Karpas-422 (cell line): ENCODE measurements at regions not wholly inside any gene's neighbourhood (a gene's known extent, or its start where the extent isn't known, plus 50 kb on each side); places are given as distances from the start of the nearest gene placed in this dataset.

Source experiments
- DNase-seq: peaks from one replicate; pipeline ENCODE4 v3.0.0-alpha.2; 2015
- H2AFZ ChIP-seq: fragments of 200-600 bp; sonication (generic); 2 replicates; pipeline ENCODE4 v1.6.1; 2014; ENCODE audit warnings: antibody characterized with exemption, low read length, mixed read lengths
- H3K27ac ChIP-seq: fragments of 200-600 bp; sonication (generic); 2 replicates; pipeline ENCODE4 v1.5.1; 2014; ENCODE audit warnings: mild to moderate bottlenecking, low read length, moderate library complexity
- H3K27me3 ChIP-seq: fragments of 200-600 bp; sonication (generic); 2 replicates; pipeline ENCODE4 v1.6.1; 2014; ENCODE audit warnings: low read length, mixed read lengths
- H3K36me3 ChIP-seq: fragments of 200-600 bp; sonication (generic); 2 replicates; pipeline ENCODE4 v1.6.1; 2014; ENCODE audit warnings: low read length, mixed read lengths; ENCODE audit not compliant: insufficient read depth
- H3K4me1 ChIP-seq: fragments of 200-600 bp; sonication (generic); 2 replicates; pipeline ENCODE4 v1.6.1; 2014; ENCODE audit warnings: mild to moderate bottlenecking, low read length, mixed read lengths
- H3K4me2 ChIP-seq: fragments of 200-600 bp; sonication (generic); 2 replicates; pipeline ENCODE4 v1.6.1; 2014; ENCODE audit warnings: low read length, low read depth, mild to moderate bottlenecking; ENCODE audit not compliant: poor library complexity, severe bottlenecking
- H3K4me3 ChIP-seq: fragments of 200-600 bp; sonication (generic); 2 replicates; pipeline ENCODE4 v1.5.1; 2014; ENCODE audit warnings: mild to moderate bottlenecking, antibody characterized with exemption, low read length, mixed read lengths
- H3K79me2 ChIP-seq: fragments of 200-600 bp; sonication (generic); 2 replicates; pipeline ENCODE4 v1.6.1; 2014; ENCODE audit warnings: mild to moderate bottlenecking, low read length, mixed read lengths
- H3K9ac ChIP-seq: fragments of 200-600 bp; sonication (generic); 2 replicates; pipeline ENCODE4 v1.6.0; 2014; ENCODE audit warnings: low read length
- H3K9me2 ChIP-seq: fragments of 200-600 bp; sonication (generic), shearing (Covaris generic); replicated peaks from 2 replicates; pipeline ENCODE4 v1.6.0; 2014; ENCODE audit warnings: mild to moderate bottlenecking, low read length, moderate library complexity; ENCODE audit not compliant: insufficient read depth
- H3K9me3 ChIP-seq: fragments of 300-700, 200-600 bp; sonication (generic); 2 replicates; pipeline ENCODE4 v1.6.1; 2014; ENCODE audit warnings: low read length, mixed read lengths
- H4K20me1 ChIP-seq: fragments of 200-600 bp; sonication (generic); 2 replicates; pipeline ENCODE4 v1.6.1; 2014; ENCODE audit warnings: mild to moderate bottlenecking, antibody characterized with exemption, low read length, low read depth; ENCODE audit not compliant: insufficient read depth

GRCh38 chr5:56522960-56523359, 289.8 kb upstream of the ANKRD55 start:
- no peaks in the 10 kb centered on the region for H3K4me1 ChIP-seq
- no peaks in the 10 kb centered on the region for H3K27me3 ChIP-seq
- H2AFZ ChIP-seq = no peak overlapping the region
- no peaks in the 10 kb centered on the region for H3K36me3 ChIP-seq
- H3K4me2 ChIP-seq = no peak overlapping the region
- no peaks in the 10 kb centered on the region for H3K9me2 ChIP-seq
- no peak for DNase-seq
- H3K79me2 ChIP-seq = no peaks in the 10 kb centered on the region
- no peak overlapping the region for H3K9ac ChIP-seq
- no peak overlapping the region for H3K27ac ChIP-seq
- no peaks in the 10 kb centered on the region for H4K20me1 ChIP-seq
- no peaks in the 10 kb centered on the region for H3K9me3 ChIP-seq
- H3K4me3 ChIP-seq = no peak overlapping the region

GRCh38 chr5:56522169-56522568, 289.0 kb upstream of the ANKRD55 start:
- Histone ChIP-seq H3K4me2 (no peak overlapping the region), H3K4me3 (no peak overlapping the region), H4K20me1 (no peaks in the 10 kb centered on the region)

GRCh38 chr5:56520986-56521730, 288.0 kb upstream of the ANKRD55 start:
- H3K9me3 ChIP-seq = no peaks in the 10 kb centered on the region
- no peaks in the 10 kb centered on the region for H3K36me3 ChIP-seq

More at GRCh38 chr5:56522169-56522568, 289.0 kb upstream of the ANKRD55 start:
- Histone ChIP-seq H2AFZ (no peak overlapping the region), H3K9me2 (no peaks in the 10 kb centered on the region), H3K4me1 (peaks cover 1% of the 10 kb centered on the region), H3K9ac (no peak overlapping the region), H3K9me3 (no peaks in the 10 kb centered on the region), H3K36me3 (no peaks in the 10 kb centered on the region), H3K27me3 (no peaks in the 10 kb centered on the region), H3K27ac (no peak overlapping the region), H3K79me2 (no peaks in the 10 kb centered on the region)
- no peak for DNase-seq

GRCh38 chr5:56518820-56519219, 285.7 kb upstream of the ANKRD55 start:
- no peak overlapping the region for H3K4me2 ChIP-seq
- H3K27ac ChIP-seq = no peak overlapping the region
- DNase-seq = no peak
- no peak overlapping the region for H3K4me3 ChIP-seq
- no peaks in the 10 kb centered on the region for H3K36me3 ChIP-seq
- H3K4me1 ChIP-seq = peaks cover 6% of the 10 kb centered on the region
- H3K9me2 ChIP-seq = no peaks in the 10 kb centered on the region
- no peaks in the 10 kb centered on the region for H3K27me3 ChIP-seq
- no peaks in the 10 kb centered on the region for H4K20me1 ChIP-seq
- no peaks in the 10 kb centered on the region for H3K79me2 ChIP-seq
- H3K9me3 ChIP-seq = no peaks in the 10 kb centered on the region
- no peak overlapping the region for H3K9ac ChIP-seq
- H2AFZ ChIP-seq = no peak overlapping the region

More at GRCh38 chr5:56520986-56521730, 288.0 kb upstream of the ANKRD55 start:
- Histone ChIP-seq H3K4me3 (no peak overlapping the region), H4K20me1 (no peaks in the 10 kb centered on the region), H3K27ac (no peak overlapping the region), H3K27me3 (no peaks in the 10 kb centered on the region), H3K79me2 (no peaks in the 10 kb centered on the region), H3K4me1 (peaks cover 6% of the 10 kb centered on the region), H2AFZ (no peak overlapping the region), H3K4me2 (no peak overlapping the region), H3K9ac (no peak overlapping the region), H3K9me2 (no peaks in the 10 kb centered on the region)
- DNase-seq = no peak

GRCh38 chr5:56517011-56517416, 283.9 kb upstream of the ANKRD55 start:
- Histone ChIP-seq H3K9me2 (no peaks in the 10 kb centered on the region), H3K27ac (no peak overlapping the region), H3K36me3 (no peaks in the 10 kb centered on the region), H3K9ac (no peak overlapping the region), H4K20me1 (no peaks in the 10 kb centered on the region), H3K4me3 (no peak overlapping the region), H3K79me2 (no peaks in the 10 kb centered on the region), H3K4me2 (no peak overlapping the region), H2AFZ (no peak overlapping the region), H3K9me3 (no peaks in the 10 kb centered on the region), H3K4me1 (peaks cover 6% of the 10 kb centered on the region), H3K27me3 (no peaks in the 10 kb centered on the region)
- DNase-seq = no peak

GRCh38 chr5:56516441-56516840, 283.3 kb upstream of the ANKRD55 start:
- no peak for DNase-seq
- H3K9me2 ChIP-seq = no peaks in the 10 kb centered on the region
- no peak overlapping the region for H3K4me2 ChIP-seq
- no peak overlapping the region for H3K9ac ChIP-seq
- H3K9me3 ChIP-seq = no peaks in the 10 kb centered on the region
- no peaks in the 10 kb centered on the region for H4K20me1 ChIP-seq
- H3K27ac ChIP-seq = no peak overlapping the region
- H3K36me3 ChIP-seq = no peaks in the 10 kb centered on the region
- H3K79me2 ChIP-seq = no peaks in the 10 kb centered on the region
- H3K4me3 ChIP-seq = no peak overlapping the region
- H3K27me3 ChIP-seq = no peaks in the 10 kb centered on the region
- H2AFZ ChIP-seq = no peak overlapping the region
- H3K4me1 ChIP-seq = peaks cover 6% of the 10 kb centered on the region

GRCh38 chr5:56516035-56516434, 282.9 kb upstream of the ANKRD55 start:
- H3K27ac ChIP-seq = no peak overlapping the region

GRCh38 chr5:56515011-56515410, 281.9 kb upstream of the ANKRD55 start:
- H3K4me1 ChIP-seq = peaks cover 16% of the 10 kb centered on the region

More at GRCh38 chr5:56516035-56516434, 282.9 kb upstream of the ANKRD55 start:
- no peak overlapping the region for H3K4me3 ChIP-seq
- H4K20me1 ChIP-seq = no peaks in the 10 kb centered on the region
- H3K36me3 ChIP-seq = no peaks in the 10 kb centered on the region
- DNase-seq = no peak
- H2AFZ ChIP-seq = no peak overlapping the region
- no peak overlapping the region for H3K9ac ChIP-seq
- H3K4me1 ChIP-seq = peaks cover 7% of the 10 kb centered on the region
- no peaks in the 10 kb centered on the region for H3K27me3 ChIP-seq
- H3K9me3 ChIP-seq = no peaks in the 10 kb centered on the region
- no peaks in the 10 kb centered on the region for H3K9me2 ChIP-seq
- H3K79me2 ChIP-seq = no peaks in the 10 kb centered on the region
- H3K4me2 ChIP-seq = no peak overlapping the region

More at GRCh38 chr5:56515011-56515410, 281.9 kb upstream of the ANKRD55 start:
- no peaks in the 10 kb centered on the region for H3K9me2 ChIP-seq
- no peak overlapping the region for H3K4me2 ChIP-seq
- no peaks in the 10 kb centered on the region for H3K27me3 ChIP-seq
- no peak overlapping the region for H3K9ac ChIP-seq
- no peaks in the 10 kb centered on the region for H3K9me3 ChIP-seq
- no peaks in the 10 kb centered on the region for H3K36me3 ChIP-seq
- no peaks in the 10 kb centered on the region for H3K79me2 ChIP-seq
- H3K27ac ChIP-seq = no peak overlapping the region
- no peak overlapping the region for H3K4me3 ChIP-seq
- no peaks in the 10 kb centered on the region for H4K20me1 ChIP-seq
- H2AFZ ChIP-seq = no peak overlapping the region
- no peak for DNase-seq
